GM21737 (cell line): ENCODE measurements at regions not wholly inside any gene's neighbourhood (a gene's known extent, or its start where the extent isn't known, plus 50 kb on each side); places are given as distances from the start of the nearest gene placed in this dataset.
"Not testable (repeated sequence)": the region's sequence is repeated elsewhere in the genome, so short reads cannot be mapped to it uniquely, and the experiment has no call there.

ENCODE experiments used
- ATAC-seq: cut with Tn5 transposase; IDR thresholded peaks from one replicate; pipeline ENCODE4 v1.9.1; 2021; ENCODE audit warnings: mild to moderate bottlenecking, moderate library complexity; ENCODE audit not compliant: unreplicated experiment

DNA sequence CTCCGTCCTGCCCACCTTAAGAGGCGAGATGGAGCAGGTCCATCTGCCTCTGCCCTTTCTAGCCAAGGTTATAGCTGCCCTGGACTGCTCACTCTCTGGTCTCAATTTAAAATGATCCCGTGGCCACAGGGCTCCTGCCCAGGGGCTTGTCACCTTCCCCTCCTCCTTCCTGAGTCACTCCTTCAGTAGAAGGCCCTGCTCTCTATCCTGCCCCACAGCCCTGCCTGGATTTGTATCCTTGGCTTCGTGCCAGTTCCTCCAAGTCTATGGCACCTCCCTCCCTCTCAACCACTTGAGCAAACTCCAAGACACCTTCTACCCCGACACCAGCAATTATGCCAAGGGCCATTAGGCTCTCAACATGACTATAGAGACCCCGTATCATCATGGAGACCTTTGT lies 105.3 kb upstream of the PZP start:
- not testable (repeated sequence) for ATAC-seq

GRCh38 chr12:9312406-9313392 lies 104.5 kb upstream of the PZP start:
- not testable (repeated sequence) for ATAC-seq

- not testable (repeated sequence) for ATAC-seq
Measured at GRCh38 chr12:9311454-9311853, 103.3 kb upstream of the PZP start.

DNA sequence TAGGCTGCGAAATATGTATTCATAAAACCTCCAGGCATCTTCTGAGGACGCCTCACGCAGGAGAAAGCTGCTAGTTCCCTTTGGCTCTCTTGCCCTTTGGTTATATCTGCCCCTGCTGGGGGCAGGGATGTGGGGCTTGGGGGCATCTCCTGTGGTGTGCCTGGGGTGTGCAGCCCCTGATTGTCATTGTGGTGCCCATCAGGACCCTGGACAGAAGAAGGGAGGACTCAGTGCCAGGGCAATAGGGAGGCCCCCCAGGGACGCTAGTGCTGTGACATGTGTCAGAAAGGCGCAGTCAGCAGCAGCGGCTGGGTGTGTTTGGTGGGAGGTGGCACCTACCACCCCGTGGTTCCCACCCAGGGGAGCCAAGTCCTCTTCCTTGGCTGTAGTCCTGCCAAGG lies 102.5 kb upstream of the PZP start:
- not testable (repeated sequence) for ATAC-seq

DNA sequence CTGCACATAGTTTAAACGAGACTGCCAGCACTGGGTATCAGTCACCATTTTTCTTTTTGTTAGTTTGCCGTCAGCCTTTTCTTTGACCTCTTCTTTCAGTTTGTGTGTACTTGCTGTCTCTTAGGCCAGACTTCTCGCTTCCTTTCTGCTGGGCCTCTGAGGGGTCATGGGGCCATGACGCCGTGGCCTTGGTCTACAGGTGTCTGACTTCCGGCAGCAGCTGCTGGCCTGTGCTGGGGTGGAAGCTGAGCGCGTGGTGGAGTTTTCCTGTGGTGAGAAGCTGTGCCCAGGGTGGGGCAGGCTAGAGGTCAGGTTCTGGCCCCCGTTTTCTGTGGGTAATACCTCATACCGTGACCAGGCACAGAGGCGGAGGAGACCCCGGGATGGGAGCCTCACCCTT lies 101.6 kb upstream of the PZP start:
- ATAC-seq = not testable (repeated sequence)

DNA sequence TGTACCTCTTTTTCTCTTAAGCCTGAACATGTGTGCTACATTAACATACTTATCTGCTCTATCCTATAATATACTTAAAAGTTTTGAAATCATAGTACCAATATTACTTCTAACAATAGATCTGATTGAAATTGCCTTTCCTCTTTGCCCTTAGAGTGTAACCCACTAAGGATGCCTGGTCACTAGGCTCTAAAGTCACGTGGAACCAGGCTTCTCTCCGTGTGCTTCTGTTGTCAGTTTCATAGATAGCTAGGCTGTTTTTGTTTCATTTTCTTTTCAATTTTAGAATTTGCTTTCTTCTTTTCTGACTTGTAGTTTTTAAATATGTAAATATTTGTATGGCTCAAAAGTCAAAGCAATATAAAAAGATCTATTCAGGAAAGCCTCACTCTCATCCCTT lies 100.5 kb upstream of the PZP start:
- not testable (repeated sequence) for ATAC-seq

DNA sequence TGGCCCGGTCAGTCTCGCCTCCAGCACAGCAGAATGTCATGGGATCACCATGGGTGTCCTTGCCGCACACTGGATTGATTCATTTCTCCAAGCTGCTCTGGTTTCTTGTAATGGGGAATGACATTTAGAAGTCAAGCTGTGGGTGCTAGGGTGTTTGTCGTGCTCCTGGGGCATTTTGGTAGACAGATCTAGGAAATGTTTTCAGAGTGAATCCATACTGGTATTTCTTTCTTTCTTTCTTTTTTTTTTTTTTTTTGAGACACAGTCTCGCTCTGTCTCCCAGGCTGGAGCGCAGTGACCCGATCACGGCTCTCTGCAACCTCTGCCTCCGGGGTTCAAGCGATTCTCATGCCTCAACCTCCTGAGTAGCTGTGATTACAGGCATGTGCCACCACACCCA lies 100.0 kb upstream of the PZP start:
- ATAC-seq = not testable (repeated sequence)

DNA sequence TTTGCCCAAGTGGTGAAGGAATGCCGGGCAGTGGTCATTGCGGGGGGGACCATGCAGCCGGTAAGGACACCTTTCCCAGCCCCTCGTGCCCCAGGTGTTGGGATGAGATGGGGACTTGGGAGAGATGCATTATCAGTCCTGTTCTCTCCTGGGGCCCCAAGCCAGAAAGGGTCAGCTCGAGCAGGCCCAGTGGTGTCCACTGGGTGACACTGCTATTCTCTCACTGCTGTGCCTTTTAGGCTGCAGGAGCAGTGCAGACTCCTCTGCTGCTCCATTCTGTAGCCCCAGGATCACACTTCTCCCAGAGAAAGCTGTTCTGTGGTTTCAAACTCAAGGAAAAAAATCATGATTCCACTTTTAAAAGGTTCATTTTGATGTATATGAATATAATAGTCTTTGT lies 99.1 kb upstream of the PZP start:
- not testable (repeated sequence) for ATAC-seq

- not testable (repeated sequence) for ATAC-seq
Measured at GRCh38 chr12:9306004-9306403, 97.8 kb upstream of the PZP start.

GRCh38 chr12:9304540-9304939 lies 96.3 kb upstream of the PZP start:
- not testable (repeated sequence) for ATAC-seq

GRCh38 chr12:9295872-9296271 lies 87.7 kb upstream of the PZP start:
- not testable (repeated sequence) for ATAC-seq

- ATAC-seq = not testable (repeated sequence)
Measured at GRCh38 chr12:9294072-9294620, 86.0 kb upstream of the PZP start.

GRCh38 chr12:9293391-9293790 lies 85.2 kb upstream of the PZP start:
- ATAC-seq = not testable (repeated sequence)

GRCh38 chr12:9289984-9290383 lies 81.8 kb upstream of the PZP start:
- not testable (repeated sequence) for ATAC-seq

DNA sequence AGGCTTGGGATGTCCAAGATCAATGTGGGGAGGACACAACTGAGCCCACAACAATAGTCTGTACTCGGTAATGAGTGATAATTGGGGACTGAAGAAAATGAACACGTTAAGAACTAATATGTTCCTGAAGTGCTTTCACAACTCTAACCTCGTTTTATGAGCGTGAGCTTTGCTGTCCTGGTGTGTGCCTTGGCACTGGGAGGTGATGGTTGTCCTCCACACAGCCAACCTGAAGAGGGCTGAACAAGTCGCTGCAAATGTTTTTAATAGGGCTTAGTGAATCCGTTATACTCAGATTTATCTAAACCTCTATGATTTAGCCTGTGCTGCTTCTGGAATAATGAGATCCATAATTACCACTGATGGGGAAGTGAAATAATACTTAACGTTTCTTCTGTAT lies 76.5 kb upstream of the PZP start:
- ATAC-seq = peak; percentile 4

DNA sequence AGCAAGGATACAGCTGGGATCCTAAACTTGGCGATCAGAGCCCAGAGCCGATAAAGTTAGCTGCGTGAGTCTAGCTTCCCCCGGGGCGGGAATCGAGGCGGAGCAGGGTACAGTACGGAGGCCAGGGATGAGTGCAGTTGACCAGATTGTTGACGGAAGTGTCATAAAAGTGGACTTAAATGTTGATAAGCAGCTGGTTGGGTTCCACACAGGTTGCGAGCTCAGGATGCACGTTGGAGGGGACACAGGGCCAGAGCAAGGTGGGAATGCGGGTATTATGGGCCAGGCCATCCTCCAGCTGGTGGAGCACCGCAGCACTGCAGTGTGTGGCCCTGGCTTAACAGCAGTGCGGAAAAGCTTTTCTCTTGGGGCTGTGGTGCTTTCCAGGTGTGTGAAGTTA lies 76.0 kb upstream of the PZP start:
- peak; percentile 49 for ATAC-seq

DNA sequence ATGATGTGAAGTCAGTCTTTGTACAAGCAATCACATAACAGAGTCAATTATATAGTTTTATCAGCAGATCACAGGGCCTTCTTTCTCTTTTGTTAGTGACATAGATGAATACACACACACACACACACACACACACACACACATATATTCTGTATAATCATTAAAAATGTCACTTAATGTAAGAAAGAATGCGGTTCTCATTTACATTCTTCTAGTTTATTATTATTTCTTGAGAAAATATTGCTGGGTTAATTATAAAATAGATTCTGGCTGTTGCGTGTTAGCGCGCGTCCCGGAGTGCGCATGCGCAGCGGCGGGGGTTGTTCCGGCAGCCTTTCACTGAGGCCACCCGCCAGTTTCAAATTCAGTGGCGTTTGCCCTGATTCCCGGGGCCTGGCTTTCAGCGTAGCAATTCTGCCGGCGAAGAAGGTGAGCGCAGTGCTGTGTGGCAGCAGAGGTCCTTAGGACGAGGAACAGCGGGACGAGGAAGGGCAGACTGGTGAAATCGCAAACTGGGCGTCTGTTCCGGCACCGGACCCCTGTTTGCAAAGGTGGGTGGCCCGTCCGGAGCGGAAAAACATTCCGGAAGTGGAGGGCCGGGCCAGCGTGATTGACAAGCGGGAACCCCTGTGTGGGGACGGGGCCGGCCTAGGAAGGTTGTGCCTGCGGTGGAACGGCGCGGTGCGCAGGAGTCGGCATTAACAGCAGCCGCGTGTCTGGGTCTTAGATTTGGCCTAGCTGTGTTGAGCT lies 75.3 kb upstream of the PZP start:
- ATAC-seq = peak; percentile 47

DNA sequence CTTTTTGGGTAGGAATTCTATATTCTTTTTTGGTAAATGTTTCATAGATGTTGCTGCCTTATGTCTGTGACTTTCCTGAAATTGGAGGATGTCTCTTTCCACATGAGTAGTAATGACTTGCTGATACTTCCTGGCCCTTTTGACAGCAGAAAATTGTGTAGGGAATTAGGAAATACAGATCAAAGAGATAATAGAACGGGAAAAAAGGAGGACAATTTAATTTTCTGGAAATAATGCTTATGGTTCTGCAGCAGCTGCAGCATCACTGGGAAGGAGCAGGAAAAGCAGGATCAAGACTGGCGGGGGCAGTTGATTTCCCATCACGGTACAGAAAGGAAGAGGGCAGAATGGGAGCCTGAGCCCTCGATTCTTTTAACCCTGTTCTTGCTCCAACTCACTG lies 68.8 kb upstream of the PZP start:
- ATAC-seq = no peak

DNA sequence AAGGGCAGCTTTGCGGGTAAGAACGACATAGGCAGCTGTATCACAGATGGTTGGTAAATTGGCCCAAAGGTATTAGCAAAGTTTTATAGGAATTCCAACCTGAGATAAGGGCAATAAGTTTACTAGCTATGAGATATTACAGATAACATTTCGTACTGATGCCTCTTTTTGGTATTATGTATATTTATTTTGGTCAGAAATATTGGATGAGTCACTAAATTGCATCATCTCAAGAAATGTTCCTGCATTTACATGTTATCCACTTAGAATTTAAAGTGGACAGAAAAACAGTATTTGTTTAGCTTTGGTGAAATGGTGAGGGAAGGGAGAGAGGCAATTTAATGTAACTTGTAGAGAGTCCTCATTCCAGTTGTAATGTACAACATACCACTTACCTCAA lies 65.1 kb upstream of the PZP start:
- ATAC-seq = no peak

DNA sequence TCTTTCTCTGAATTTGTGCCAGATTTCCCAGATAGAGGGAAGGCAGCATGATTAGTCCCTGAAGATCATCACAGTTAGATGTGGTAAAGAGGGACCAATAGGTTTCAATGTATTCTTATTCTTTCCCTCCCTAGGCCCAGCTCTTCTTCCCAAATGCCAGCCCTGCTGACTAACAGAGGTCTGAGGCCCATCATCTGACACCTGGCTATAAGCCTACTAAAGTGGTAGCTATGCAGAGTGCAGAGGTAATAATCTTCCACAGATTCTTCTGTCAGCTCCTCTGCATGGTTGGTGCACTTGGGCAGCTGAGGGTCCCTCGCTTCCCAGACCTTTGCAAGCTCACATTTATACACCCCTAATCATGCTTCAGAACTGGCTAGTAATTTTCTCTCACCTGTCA lies 63.7 kb upstream of the PZP start:
- ATAC-seq = no peak

DNA sequence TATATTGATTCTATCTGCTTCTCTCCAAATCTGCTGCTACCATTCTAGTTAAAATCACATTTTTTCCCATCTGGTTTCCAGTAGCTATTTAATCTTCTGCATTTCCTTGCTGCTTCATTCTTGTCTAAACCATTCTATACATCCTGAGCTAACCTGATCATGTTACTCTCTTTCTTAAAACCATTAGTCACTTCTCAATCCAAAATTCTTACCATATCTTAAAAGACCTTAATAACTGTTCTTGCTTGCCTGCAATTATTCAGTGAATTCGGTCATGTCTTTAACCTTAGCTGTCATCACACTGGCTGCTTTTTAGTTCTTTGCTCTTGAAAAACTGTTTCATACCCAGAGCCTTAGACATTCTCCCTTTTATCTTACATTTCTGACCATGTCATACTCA lies 56.4 kb upstream of the PZP start:
- ATAC-seq = no peak

- no peak for ATAC-seq
Measured at GRCh38 chr12:9260931-9261330, 52.7 kb upstream of the PZP start.
